ENCODE measurements at regions not wholly inside any gene's neighbourhood (a gene's known extent, or its start where the extent isn't known, plus 50 kb on each side); places are given as distances from the start of the nearest gene placed in this dataset.
A peak's percentile ranks its signal among the peaks of the same experiment; 100 is the strongest.

GRCh38 chr4:63589796-63590195, 819.5 kb downstream of the TECRL start:
- Histone ChIP-seq H3K4me3 (no peak overlapping the region), H3K27ac (no peak overlapping the region), H3K9me3 (peaks cover 0 to 10% of the 10 kb centered on the region in 2 donors), H3K4me1 (no peaks in the 10 kb centered on the region), H3K27me3 (no peaks in the 10 kb centered on the region), H3K36me3 (no peaks in the 10 kb centered on the region)
- intact Hi-C loops (cut with DNase I) = no loop called here
- DNase-seq (peak in 1 of 4 donors; percentile 24), ATAC-seq (no peak)
- TF ChIP-seq, protein P1, sequence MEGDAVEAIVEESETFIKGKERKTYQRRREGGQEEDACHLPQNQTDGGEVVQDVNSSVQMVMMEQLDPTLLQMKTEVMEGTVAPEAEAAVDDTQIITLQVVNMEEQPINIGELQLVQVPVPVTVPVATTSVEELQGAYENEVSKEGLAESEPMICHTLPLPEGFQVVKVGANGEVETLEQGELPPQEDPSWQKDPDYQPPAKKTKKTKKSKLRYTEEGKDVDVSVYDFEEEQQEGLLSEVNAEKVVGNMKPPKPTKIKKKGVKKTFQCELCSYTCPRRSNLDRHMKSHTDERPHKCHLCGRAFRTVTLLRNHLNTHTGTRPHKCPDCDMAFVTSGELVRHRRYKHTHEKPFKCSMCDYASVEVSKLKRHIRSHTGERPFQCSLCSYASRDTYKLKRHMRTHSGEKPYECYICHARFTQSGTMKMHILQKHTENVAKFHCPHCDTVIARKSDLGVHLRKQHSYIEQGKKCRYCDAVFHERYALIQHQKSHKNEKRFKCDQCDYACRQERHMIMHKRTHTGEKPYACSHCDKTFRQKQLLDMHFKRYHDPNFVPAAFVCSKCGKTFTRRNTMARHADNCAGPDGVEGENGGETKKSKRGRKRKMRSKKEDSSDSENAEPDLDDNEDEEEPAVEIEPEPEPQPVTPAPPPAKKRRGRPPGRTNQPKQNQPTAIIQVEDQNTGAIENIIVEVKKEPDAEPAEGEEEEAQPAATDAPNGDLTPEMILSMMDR (IDR thresholded peaks at IDR 0.05) = no peak

DNA sequence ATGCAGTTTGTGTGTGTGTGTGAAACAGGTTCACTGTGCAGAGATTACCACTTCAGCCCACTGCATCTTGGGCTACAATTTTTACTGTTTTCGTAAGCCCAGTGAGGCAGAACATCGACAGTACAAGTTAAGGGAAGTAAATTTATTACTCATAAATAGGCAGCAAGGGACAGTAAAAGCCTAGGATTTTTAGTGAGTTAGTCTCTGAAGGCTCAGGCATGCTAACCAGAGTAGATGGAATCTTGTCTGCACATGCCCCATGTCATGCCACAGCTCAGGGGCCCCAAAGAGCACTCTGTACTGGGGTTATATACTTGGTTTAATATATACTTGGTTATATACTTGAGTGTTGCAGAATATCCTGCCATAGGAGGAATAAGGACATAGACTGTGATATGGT, 825.7 kb downstream of the TECRL start:
- Histone ChIP-seq H3K27ac (no peak overlapping the region), H3K36me3 (no peaks in the 10 kb centered on the region), H3K4me3 (no peak overlapping the region), H3K9me3 (peaks cover 0 to 15% of the 10 kb centered on the region in 2 donors), H3K4me1 (no peaks in the 10 kb centered on the region), H3K27me3 (no peaks in the 10 kb centered on the region)
- intact Hi-C loops (cut with DNase I) = no loop called here
- DNase-seq (no peak), ATAC-seq (no peak)
- TF ChIP-seq, protein P1 (IDR thresholded peaks at IDR 0.05) = no peak

- H3K4me1 ChIP-seq = no peaks in the 10 kb centered on the region
- TF ChIP-seq, protein P1 (IDR thresholded peaks at IDR 0.05) = no peak
- H3K9me3 ChIP-seq = peaks cover 0 to 15% of the 10 kb centered on the region in 2 donors
- DNase-seq (no peak), ATAC-seq (no peak)
- no peaks in the 10 kb centered on the region for H3K36me3 ChIP-seq
- intact Hi-C loops (cut with DNase I) = no loop called here
- H3K27ac ChIP-seq = no peak overlapping the region
- H3K27me3 ChIP-seq = no peaks in the 10 kb centered on the region
- H3K4me3 ChIP-seq = no peak overlapping the region
Observed at GRCh38 chr4:63583007-63583406, 826.2 kb downstream of the TECRL start.

GRCh38 chr4:63580796-63581475, 828.3 kb downstream of the TECRL start:
- TF ChIP-seq, protein P1 (IDR thresholded peaks at IDR 0.05) = no peak
- Histone ChIP-seq H3K4me1 (no peaks in the 10 kb centered on the region), H3K27me3 (no peaks in the 10 kb centered on the region), H3K36me3 (no peaks in the 10 kb centered on the region), H3K4me3 (no peak overlapping the region), H3K27ac (no peak overlapping the region), H3K9me3 (peaks cover 0 to 15% of the 10 kb centered on the region in 2 donors)
- DNase-seq (no peak), ATAC-seq (no peak)
- intact Hi-C loops (cut with DNase I) = no loop called here

DNA sequence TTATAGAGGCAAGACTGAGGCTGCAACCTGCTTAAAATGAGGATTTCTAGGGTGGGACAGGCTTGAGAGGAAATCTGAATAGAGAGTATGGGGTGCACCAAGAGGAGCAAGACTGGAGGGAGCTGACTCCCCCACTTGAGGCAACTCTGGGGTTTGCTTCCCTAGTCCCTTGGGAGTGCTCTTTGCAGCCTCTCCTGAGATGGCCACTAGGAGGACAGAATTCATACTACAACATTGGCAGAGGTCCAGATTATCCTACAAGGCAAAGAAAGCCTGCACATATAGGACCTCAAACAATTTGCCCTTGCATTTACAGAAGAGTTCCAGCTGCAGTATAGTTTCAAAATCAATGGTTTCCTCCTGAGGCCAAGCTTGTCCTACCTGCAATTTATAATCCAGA, 830.9 kb downstream of the TECRL start:
- intact Hi-C loops (cut with DNase I) = no loop called here
- Histone ChIP-seq H3K4me1 (no peaks in the 10 kb centered on the region), H3K36me3 (no peaks in the 10 kb centered on the region), H3K9me3 (peaks cover 0 to 15% of the 10 kb centered on the region in 2 donors), H3K27me3 (no peaks in the 10 kb centered on the region), H3K4me3 (no peak overlapping the region), H3K27ac (no peak overlapping the region)
- TF ChIP-seq, protein P1 (IDR thresholded peaks at IDR 0.05) = no peak
- ATAC-seq = no peak
- no peak for DNase-seq
